IMR-90 (cell line): ENCODE measurements at regions not wholly inside any gene's neighbourhood (a gene's known extent, or its start where the extent isn't known, plus 50 kb on each side); places are given as distances from the start of the nearest gene placed in this dataset.

Source experiments
- ATAC-seq: fragments of 200-7000 bp; cut with Tn5 transposase; 2 replicates; pipeline ENCODE4 v1.9.1; 2020; ENCODE audit warnings: low read depth, mild to moderate bottlenecking, moderate library complexity
- BruUV-seq: library from RNA; stranded (reverse); fragments of 400-500 nt; replicated peaks from 2 replicates; lab custom pipeline; 2021; lab: Mats Ljungman, UMichigan
- CTCF ChIA-PET: fragments of 300-600 bp; formaldehyde crosslinking; extraction: SDS; loops from one replicate; lab custom pipeline; 2021; ENCODE audit warnings: antibody characterized with exemption; lab: Yijun Ruan, JAX
- POLR2A ChIA-PET: fragments of 300-600 bp; sonication (Branson Sonifier 250); formaldehyde crosslinking; loops from one replicate; lab custom pipeline; 2022; ENCODE audit warnings: antibody characterized with exemption; ENCODE audit not compliant: unreplicated experiment; lab: Charles Lee
- DNase-seq: peaks from one replicate; pipeline ENCODE4 v3.0.0; 2013
- H2AFZ ChIP-seq: replicated peaks from 2 replicates; pipeline ENCODE3; 2013; ENCODE audit warnings: low read length, mild to moderate bottlenecking; ENCODE audit not compliant: poor library complexity
- H2AK5ac ChIP-seq: 2 replicates; pipeline ENCODE4 v1.6.1; 2013; ENCODE audit warnings: low read depth, low read length, inconsistent platforms
- H2AK9ac ChIP-seq: replicated peaks from 2 replicates; pipeline ENCODE3; 2013; ENCODE audit warnings: mild to moderate bottlenecking, low read depth, low read length, moderate library complexity; ENCODE audit not compliant: poor library complexity
- H2BK120ac ChIP-seq: 2 replicates; pipeline ENCODE4 v1.6.1; 2013; ENCODE audit warnings: low read depth, low read length, inconsistent platforms
- H2BK15ac ChIP-seq: 3 replicates; pipeline ENCODE4 v1.6.1; 2013; ENCODE audit warnings: low read depth, low read length, inconsistent platforms
- H2BK20ac ChIP-seq: 2 replicates; pipeline ENCODE4 v1.6.1; 2013; ENCODE audit warnings: low read depth, mild to moderate bottlenecking, inconsistent platforms, low read length, moderate library complexity
- H2BK5ac ChIP-seq: 2 replicates; pipeline ENCODE4 v1.6.1; 2013; ENCODE audit warnings: mild to moderate bottlenecking, low read depth, low read length, inconsistent platforms; ENCODE audit not compliant: poor library complexity, severe bottlenecking
- H3K14ac ChIP-seq: replicated peaks from 2 replicates; pipeline ENCODE4 v1.6.1; 2013; ENCODE audit warnings: low read depth, low read length, inconsistent platforms
- H3K18ac ChIP-seq: 2 replicates; pipeline ENCODE4 v1.6.1; 2013; ENCODE audit warnings: low read depth, low read length, control low read depth
- H3K23ac ChIP-seq: 2 replicates; pipeline ENCODE4 v1.6.1; 2013; ENCODE audit warnings: low read depth, low read length, inconsistent platforms
- H3K27ac ChIP-seq: 2 replicates; pipeline ENCODE4 v1.5.1; 2013; ENCODE audit warnings: mild to moderate bottlenecking, control low read depth, low read length; ENCODE audit not compliant: insufficient read depth
- H3K27me3 ChIP-seq: 2 replicates; pipeline ENCODE4 v1.6.1; 2013; ENCODE audit warnings: low read length; ENCODE audit not compliant: control insufficient read depth, insufficient read depth
- H3K36me3 ChIP-seq: 2 replicates; pipeline ENCODE4 v1.6.1; 2013; ENCODE audit warnings: low read length, mixed read lengths; ENCODE audit not compliant: control insufficient read depth, insufficient read depth
- H3K4ac ChIP-seq: 2 replicates; pipeline ENCODE4 v1.6.1; 2013; ENCODE audit warnings: low read depth, low read length, inconsistent platforms
- H3K4me1 ChIP-seq: 2 replicates; pipeline ENCODE4 v1.6.1; 2013; ENCODE audit warnings: low read length, mixed read lengths; ENCODE audit not compliant: control insufficient read depth, insufficient read depth
- H3K4me2 ChIP-seq: 2 replicates; pipeline ENCODE4 v1.6.1; 2013; ENCODE audit warnings: low read depth, mild to moderate bottlenecking, control low read depth, low read length, moderate library complexity
- H3K4me3 ChIP-seq: 2 replicates; pipeline ENCODE4 v1.5.1; 2013; ENCODE audit warnings: low read depth, mild to moderate bottlenecking, control low read depth, low read length, moderate library complexity; ENCODE audit not compliant: insufficient read depth
- H3K56ac ChIP-seq: 2 replicates; pipeline ENCODE4 v1.6.1; 2013; ENCODE audit warnings: low read length, inconsistent platforms; ENCODE audit not compliant: insufficient read depth; ENCODE audit errors: extremely low read depth
- H3K79me1 ChIP-seq, 2 experiments: 2 replicates each; pipeline ENCODE4 v1.6.1; 2013; ENCODE audit warnings: low read length in 2 of 2, inconsistent platforms in 1 of 2, low read depth in 1 of 2
- H3K9ac ChIP-seq: 2 replicates; pipeline ENCODE4 v1.6.1; 2013; ENCODE audit warnings: low read depth, low read length, control low read depth
- H3K9me1 ChIP-seq: 2 replicates; pipeline ENCODE4 v1.6.1; 2013; ENCODE audit warnings: low read length, inconsistent platforms; ENCODE audit not compliant: insufficient read depth
- H3K9me3 ChIP-seq: 2 replicates; pipeline ENCODE4 v1.6.1; 2013; ENCODE audit warnings: low read length; ENCODE audit not compliant: control insufficient read depth, insufficient read depth
- H4K20me1 ChIP-seq: 2 replicates; pipeline ENCODE4 v1.6.1; 2013; ENCODE audit warnings: low read length, inconsistent platforms; ENCODE audit not compliant: insufficient read depth
- H4K5ac ChIP-seq: 2 replicates; pipeline ENCODE4 v1.6.1; 2013; ENCODE audit warnings: mild to moderate bottlenecking, low read depth, low read length, control low read depth
- H4K8ac ChIP-seq, 2 experiments: 2 replicates each; pipeline ENCODE4 v1.6.1; 2013; ENCODE audit warnings: low read depth in 2 of 2, low read length in 2 of 2, control low read depth in 1 of 2, inconsistent platforms in 1 of 2
- H4K91ac ChIP-seq: 2 replicates; pipeline ENCODE4 v1.6.1; 2013; ENCODE audit warnings: low read depth, low read length, inconsistent platforms; ENCODE audit not compliant: insufficient read depth
- POLR2A ChIP-seq: IDR thresholded peaks from 2 replicates; pipeline ENCODE4 v1.6.1; 2012; ENCODE audit warnings: mild to moderate bottlenecking, low read depth, low read length
- whole genome bisulfite sequencing, 2 experiments: methylation state at CpG; one replicate each; pipeline versions ENCODE4 v1.1.5 to v1.1.7; 2013; ENCODE audit warnings: missing lambda C conversion rate in 2 of 2; ENCODE audit not compliant: insufficient read length in 1 of 2; ENCODE audit errors: extremely low coverage in 2 of 2; 5-methylcytosine and 5-hydroxymethylcytosine counted together
- dilution Hi-C: fragments of 300-500 bp; cut with HindIII; formaldehyde crosslinking; loops from one replicate; pipeline ENCODE4 v1.14.3; 2018; ENCODE audit warnings: low sequenced_read_pairs; ENCODE audit not compliant: unreplicated experiment
- in situ Hi-C: fragments of 300-500 bp; cut with MboI; formaldehyde crosslinking; loops from 3 replicates; pipeline ENCODE4 v1.14.3; 2019; ENCODE audit warnings: low sequenced_read_pairs, inconsistent platforms, mixed read lengths
- intact Hi-C: fragments of 100-400 bp; cut with micrococcal nuclease; formaldehyde crosslinking; loops from 2 replicates; pipeline ENCODE4 v1.10.0; 2022

GRCh38 chr13:74860789-74861188 lies 621.2 kb downstream of the TBC1D4 start:
- H3K23ac ChIP-seq = no peak overlapping the region
- no peak overlapping the region for H2BK15ac ChIP-seq
- H4K5ac ChIP-seq = no peak overlapping the region
- H2AK9ac ChIP-seq = no peak overlapping the region
- no peak overlapping the region for H3K56ac ChIP-seq
- H3K14ac ChIP-seq = no peak overlapping the region
- no peaks in the 10 kb centered on the region for H3K4me1 ChIP-seq
- no peak overlapping the region for H3K4ac ChIP-seq
- ATAC-seq (no peak), DNase-seq (no peak)
- ChIA-PET POLR2A (no interaction called here), CTCF (interaction anchor here (1.2 kb wide), 1 partner anchor 17 kb away, joined by 3 read pairs; no protein-coding TSS in a partner anchor)
- no peak overlapping the region for H2BK120ac ChIP-seq
- no peaks in the 10 kb centered on the region for H4K20me1 ChIP-seq
- H2BK5ac ChIP-seq = no peak overlapping the region
- dilution Hi-C loops = no loop called here
- no peak overlapping the region for H4K91ac ChIP-seq
- H3K36me3 ChIP-seq = no peaks in the 10 kb centered on the region
- BruUV-seq = no TSS peak
- no peak overlapping the region for H3K9ac ChIP-seq
- no peak overlapping the region for H4K8ac ChIP-seq
- TF ChIP-seq POLR2A = no peak
- no peaks in the 10 kb centered on the region for H3K27me3 ChIP-seq
- no peak overlapping the region for H3K4me3 ChIP-seq
- intact Hi-C loops = no loop called here
- no peak overlapping the region for H2AK5ac ChIP-seq
- no peaks in the 10 kb centered on the region for H3K9me1 ChIP-seq
- H3K4me2 ChIP-seq = no peak overlapping the region
- H3K18ac ChIP-seq = no peak overlapping the region
- H3K27ac ChIP-seq = no peak overlapping the region
- H2AFZ ChIP-seq = no peak overlapping the region
- H3K9me3 ChIP-seq = no peaks in the 10 kb centered on the region
- in situ Hi-C loops = no loop called here
- H2BK20ac ChIP-seq = no peak overlapping the region
- no peaks in the 10 kb centered on the region for H3K79me1 ChIP-seq
- no CpG with 5 or more reads among the region's 1 CpG for WGBS, 2 experiments
